Endothelial cell of umbilical vein (primary cell): ENCODE measurements at regions not wholly inside any gene's neighbourhood (a gene's known extent, or its start where the extent isn't known, plus 50 kb on each side); places are given as distances from the start of the nearest gene placed in this dataset.

Experiments used
- BruUV-seq: library from RNA; stranded (reverse); fragments of 400-500 nt; replicated peaks from 2 replicates; lab custom pipeline; 2021; lab: Mats Ljungman, UMichigan
- CTCF ChIA-PET: fragments of 300-600, 350-600 bp; sonication (Branson Sonifier 250); formaldehyde crosslinking; loops from one replicate; lab custom pipeline; 2021; ENCODE audit warnings: antibody characterized with exemption, inconsistent platforms; lab: Charles Lee
- POLR2A ChIA-PET: fragments of 300-600, 350-600 bp; sonication (Branson Sonifier 250); formaldehyde crosslinking; loops from one replicate; lab custom pipeline; 2021; ENCODE audit warnings: antibody characterized with exemption, inconsistent platforms; lab: Charles Lee
- DNase-seq: peaks from one replicate; pipeline ENCODE4 v3.0.0-alpha.2; 2011; ENCODE audit warnings: low read depth, low spot score
- FAIRE-seq: peaks from 2 replicates; lab custom pipeline; 2011; peaks lifted over from hg19 to GRCh38; lab: Jason Lieb, UNC
- H2AFZ ChIP-seq: 2 replicates; pipeline ENCODE4 v1.6.0; 2012; ENCODE audit warnings: low read depth, low read length, control low read depth, inconsistent platforms
- H3K27ac ChIP-seq: 2 replicates; pipeline ENCODE4 v1.5.1; 2011; ENCODE audit warnings: low read depth, mild to moderate bottlenecking, control low read depth, low read length, moderate library complexity; ENCODE audit not compliant: insufficient read depth
- H3K27me3 ChIP-seq, 2 experiments: 2 replicates each; pipeline versions ENCODE4 v1.6.0 to v1.6.1; 2011; ENCODE audit warnings: low read length in 2 of 2, mixed read lengths in 1 of 2; ENCODE audit not compliant: control insufficient read depth in 2 of 2, insufficient read depth in 2 of 2
- H3K36me3 ChIP-seq, 2 experiments: 2 replicates in 1 of 2; 3 replicates in 1 of 2; pipeline ENCODE4 v1.5.1; 2011; ENCODE audit warnings: low read length in 2 of 2, mild to moderate bottlenecking in 1 of 2, moderate library complexity in 1 of 2; ENCODE audit not compliant: control insufficient read depth in 2 of 2, insufficient read depth in 2 of 2; ENCODE audit errors: extremely low read depth in 1 of 2
- H3K4me1 ChIP-seq: 3 replicates; pipeline ENCODE4 v1.5.1; 2011; ENCODE audit warnings: mild to moderate bottlenecking, low read length; ENCODE audit not compliant: control insufficient read depth, insufficient read depth; ENCODE audit errors: extremely low read depth
- H3K4me2 ChIP-seq: 2 replicates; pipeline ENCODE4 v1.6.1; 2011; ENCODE audit warnings: low read length, control low read depth, mixed read lengths; ENCODE audit not compliant: insufficient read depth
- H3K4me3 ChIP-seq, 3 experiments: fragments of 200-600 bp in 1 of 3; sonication (generic), shearing (Covaris generic) in 1 of 3; replicated peaks in 1 of 3; 2 replicates each; pipeline ENCODE4 v1.5.1; 2011 to 2016; ENCODE audit warnings: control low read depth in 3 of 3, low read length in 3 of 3, mild to moderate bottlenecking in 2 of 3, inconsistent platforms in 1 of 3, low read depth in 1 of 3, moderate library complexity in 1 of 3; ENCODE audit not compliant: insufficient read depth in 1 of 3
- H3K79me2 ChIP-seq: 2 replicates; pipeline ENCODE4 v1.6.0; 2012; ENCODE audit warnings: low read length, inconsistent platforms; ENCODE audit not compliant: control insufficient read depth, insufficient read depth
- H3K9ac ChIP-seq: replicated peaks from 2 replicates; pipeline ENCODE3; 2011; ENCODE audit warnings: low read length, control low read depth; ENCODE audit not compliant: insufficient read depth; ENCODE audit errors: extremely low read depth
- H3K9me1 ChIP-seq: replicated peaks from 3 replicates; pipeline ENCODE4 v1.6.0; 2011; ENCODE audit warnings: mild to moderate bottlenecking, low read length; ENCODE audit not compliant: control insufficient read depth, insufficient read depth; ENCODE audit errors: extremely low read depth
- H3K9me3 ChIP-seq: replicated peaks from 2 replicates; pipeline ENCODE4 v1.5.1; 2012; ENCODE audit warnings: low read length, inconsistent platforms; ENCODE audit not compliant: control insufficient read depth, insufficient read depth
- H4K20me1 ChIP-seq: replicated peaks from 2 replicates; pipeline ENCODE3; 2011; ENCODE audit warnings: mild to moderate bottlenecking, low read length; ENCODE audit not compliant: control insufficient read depth, insufficient read depth; ENCODE audit errors: extremely low read depth
- EZH2 ChIP-seq: IDR thresholded peaks from 2 replicates; pipeline ENCODE4 v1.6.1; 2012; ENCODE audit warnings: borderline replicate concordance, low read depth, mild to moderate bottlenecking, moderate library complexity, low read length, inconsistent platforms; ENCODE audit not compliant: severe bottlenecking
- FOS ChIP-seq: IDR thresholded peaks from 2 replicates; pipeline ENCODE4 v1.6.1; 2011; ENCODE audit warnings: mild to moderate bottlenecking, low read length, moderate library complexity, borderline replicate concordance; ENCODE audit not compliant: insufficient read depth
- GATA2 ChIP-seq: IDR thresholded peaks from 2 replicates; pipeline ENCODE4 v1.7.0; 2011; ENCODE audit warnings: low read depth, mild to moderate bottlenecking, moderate library complexity, mixed read lengths, low read length; ENCODE audit not compliant: insufficient read length, insufficient read depth
- JUN ChIP-seq: IDR thresholded peaks from 2 replicates; pipeline ENCODE4 v1.6.1; 2011; ENCODE audit warnings: borderline replicate concordance, low read depth; ENCODE audit not compliant: insufficient read length, insufficient read depth
- MAX ChIP-seq: IDR thresholded peaks from 2 replicates; pipeline ENCODE4 v1.6.1; 2011; ENCODE audit not compliant: insufficient read depth, insufficient read length
- MYC ChIP-seq: IDR thresholded peaks from one replicate; pipeline ENCODE4 v1.6.1; 2011; ENCODE audit warnings: mild to moderate bottlenecking, low read depth, low read length
- POLR2A ChIP-seq: IDR thresholded peaks from 2 replicates; pipeline ENCODE4 v1.6.1; 2012; ENCODE audit warnings: low read depth, mild to moderate bottlenecking, control low read depth, low read length
- POLR2AphosphoS5 ChIP-seq: IDR thresholded peaks from 2 replicates; pipeline ENCODE4 v1.6.1; 2012; ENCODE audit warnings: low read depth, mild to moderate bottlenecking, control low read depth, low read length, moderate library complexity; ENCODE audit not compliant: insufficient read depth
- dilution Hi-C: fragments of 300-500 bp; cut with MboI; formaldehyde crosslinking; loops from one replicate; pipeline ENCODE4 v1.15.0; 2019; ENCODE audit warnings: low sequenced_read_pairs; ENCODE audit not compliant: extremely low pct_ligation_motif_present
- intact Hi-C: fragments of 100-400 bp; cut with micrococcal nuclease; formaldehyde crosslinking; loops from one replicate; pipeline ENCODE4 v1.10.0; 2022
- TF ChIP-seq, protein P1 (sequence below), 2 donors: IDR thresholded peaks; 1 replicate in 1 of 2; 2 replicates in 1 of 2; pipeline ENCODE4 v1.5.1; 2011; ENCODE audit warnings: low read length in 2 of 2, mild to moderate bottlenecking in 2 of 2, moderate library complexity in 2 of 2, control low read depth in 1 of 2, inconsistent platforms in 1 of 2, low read depth in 1 of 2; ENCODE audit not compliant: insufficient read depth in 1 of 2; ENCODE audit errors: extremely low read depth in 1 of 2

- Histone ChIP-seq H3K79me2 (no peaks in the 10 kb centered on the region), H3K9me1 (no peaks in the 10 kb centered on the region), H3K36me3 (no peaks in the 10 kb centered on the region), H3K27me3 (peaks cover 42 to 51% of the 10 kb centered on the region in 2 experiments), H3K27ac (no peak overlapping the region), H3K9me3 (no peaks in the 10 kb centered on the region), H3K4me2 (no peak overlapping the region), H3K4me3 (no peak overlapping the region), H3K4me1 (no peaks in the 10 kb centered on the region), H3K9ac (no peak overlapping the region), H2AFZ (no peak overlapping the region), H4K20me1 (no peaks in the 10 kb centered on the region)
- intact Hi-C loops (loop anchor here (1.0 kb wide), 1 partner anchor 13 kb away; no protein-coding TSS in a partner anchor), dilution Hi-C loops (no loop called here)
- TF ChIP-seq FOS: no peak
- TF ChIP-seq GATA2: no peak
- TF ChIP-seq JUN: no peak
- DNase-seq: no peak
- POLR2A ChIA-PET: no interaction called here
- CTCF ChIA-PET: interaction anchor here (1.8 to 2.0 kb wide), 2 partner anchors 19 to 24 kb away, joined by 4 to 5 read pairs; no protein-coding TSS in a partner anchor
- no TSS peak for BruUV-seq
- FAIRE-seq: no peak
These were observed 394.6 kb downstream of the C12orf75 start for GRCh38 chr12:105725054-105725453.

- H3K27me3 ChIP-seq: peaks cover 61 to 74% of the 10 kb centered on the region in 2 experiments
- intact Hi-C loops (no loop called here), dilution Hi-C loops (no loop called here)
- H3K79me2 ChIP-seq: no peaks in the 10 kb centered on the region
- no peaks in the 10 kb centered on the region for H3K4me1 ChIP-seq
- no peaks in the 10 kb centered on the region for H3K9me3 ChIP-seq
- H3K4me3 ChIP-seq: no peak overlapping the region
- no TSS peak for BruUV-seq
- H4K20me1 ChIP-seq: no peaks in the 10 kb centered on the region
- CTCF ChIA-PET: interaction anchor here (0.6 kb wide), 1 partner anchor 9 kb away, joined by 3 read pairs; no protein-coding TSS in a partner anchor
- H3K9me1 ChIP-seq: no peaks in the 10 kb centered on the region
- H3K4me2 ChIP-seq: no peak overlapping the region
- no peak overlapping the region for H3K27ac ChIP-seq
- DNase-seq: no peak
- H3K9ac ChIP-seq: no peak overlapping the region
- no peak overlapping the region for H2AFZ ChIP-seq
- no peak for TF ChIP-seq POLR2AphosphoS5
- TF ChIP-seq MAX: no peak
- no peak for TF ChIP-seq EZH2
- TF ChIP-seq, protein P1, sequence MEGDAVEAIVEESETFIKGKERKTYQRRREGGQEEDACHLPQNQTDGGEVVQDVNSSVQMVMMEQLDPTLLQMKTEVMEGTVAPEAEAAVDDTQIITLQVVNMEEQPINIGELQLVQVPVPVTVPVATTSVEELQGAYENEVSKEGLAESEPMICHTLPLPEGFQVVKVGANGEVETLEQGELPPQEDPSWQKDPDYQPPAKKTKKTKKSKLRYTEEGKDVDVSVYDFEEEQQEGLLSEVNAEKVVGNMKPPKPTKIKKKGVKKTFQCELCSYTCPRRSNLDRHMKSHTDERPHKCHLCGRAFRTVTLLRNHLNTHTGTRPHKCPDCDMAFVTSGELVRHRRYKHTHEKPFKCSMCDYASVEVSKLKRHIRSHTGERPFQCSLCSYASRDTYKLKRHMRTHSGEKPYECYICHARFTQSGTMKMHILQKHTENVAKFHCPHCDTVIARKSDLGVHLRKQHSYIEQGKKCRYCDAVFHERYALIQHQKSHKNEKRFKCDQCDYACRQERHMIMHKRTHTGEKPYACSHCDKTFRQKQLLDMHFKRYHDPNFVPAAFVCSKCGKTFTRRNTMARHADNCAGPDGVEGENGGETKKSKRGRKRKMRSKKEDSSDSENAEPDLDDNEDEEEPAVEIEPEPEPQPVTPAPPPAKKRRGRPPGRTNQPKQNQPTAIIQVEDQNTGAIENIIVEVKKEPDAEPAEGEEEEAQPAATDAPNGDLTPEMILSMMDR (IDR thresholded peaks at IDR 0.05; ENCODE audit: extremely low read depth in 1 of 2, insufficient read depth in 1 of 2, low read depth in 1 of 2, low read length in 2 of 2): no peak
- no peak for TF ChIP-seq FOS
- no peak for TF ChIP-seq MYC
- no peak for TF ChIP-seq JUN
- no peak for TF ChIP-seq POLR2A
- TF ChIP-seq GATA2: no peak
- FAIRE-seq: no peak
- no peaks in the 10 kb centered on the region for H3K36me3 ChIP-seq
- POLR2A ChIA-PET: no interaction called here
These were observed 398.8 kb downstream of the C12orf75 start for GRCh38 chr12:105729181-105729771.
